Activated CD8-positive, alpha-beta memory T cell treated with anti-CD3 and anti-CD28 coated beads, Interleukin-2, amount 50 U/mL, for 24 hours (primary cell): ENCODE measurements at regions not wholly inside any gene's neighbourhood (a gene's known extent, or its start where the extent isn't known, plus 50 kb on each side); places are given as distances from the start of the nearest gene placed in this dataset.

ENCODE experiments used
- DNase-seq: peaks from one replicate; pipeline ENCODE4 v3.0.0-alpha.2; 2020; ENCODE audit errors: extremely low read depth

- DNase-seq = no peak
Observed at GRCh38 chr11:70848243-70848750, 404.1 kb downstream of the SHANK2 start.

- no peak for DNase-seq
Observed at GRCh38 chr11:70849031-70849430, 403.3 kb downstream of the SHANK2 start.

GRCh38 chr11:70851308-70851707 lies 401.1 kb downstream of the SHANK2 start:
- DNase-seq = no peak

DNA sequence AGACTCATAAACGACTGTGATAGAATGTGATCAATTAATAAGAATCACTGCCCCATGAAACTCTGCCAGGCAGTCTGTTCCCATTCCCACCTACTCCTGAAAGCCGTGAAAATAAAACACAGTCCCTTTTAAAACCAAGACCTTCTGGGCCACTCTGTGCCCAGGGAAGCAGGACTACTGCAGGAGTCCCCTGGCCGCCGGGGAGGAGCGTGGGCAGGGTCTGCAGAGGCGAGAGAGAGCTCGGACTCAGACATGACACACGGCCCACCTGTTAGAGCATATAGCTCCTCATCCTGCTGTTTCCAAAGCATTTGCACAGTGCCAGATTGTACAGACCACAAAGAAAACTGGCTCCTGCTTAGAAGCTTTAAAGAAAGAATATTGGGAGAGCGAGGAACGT lies 400.5 kb downstream of the SHANK2 start:
- no peak for DNase-seq

DNA sequence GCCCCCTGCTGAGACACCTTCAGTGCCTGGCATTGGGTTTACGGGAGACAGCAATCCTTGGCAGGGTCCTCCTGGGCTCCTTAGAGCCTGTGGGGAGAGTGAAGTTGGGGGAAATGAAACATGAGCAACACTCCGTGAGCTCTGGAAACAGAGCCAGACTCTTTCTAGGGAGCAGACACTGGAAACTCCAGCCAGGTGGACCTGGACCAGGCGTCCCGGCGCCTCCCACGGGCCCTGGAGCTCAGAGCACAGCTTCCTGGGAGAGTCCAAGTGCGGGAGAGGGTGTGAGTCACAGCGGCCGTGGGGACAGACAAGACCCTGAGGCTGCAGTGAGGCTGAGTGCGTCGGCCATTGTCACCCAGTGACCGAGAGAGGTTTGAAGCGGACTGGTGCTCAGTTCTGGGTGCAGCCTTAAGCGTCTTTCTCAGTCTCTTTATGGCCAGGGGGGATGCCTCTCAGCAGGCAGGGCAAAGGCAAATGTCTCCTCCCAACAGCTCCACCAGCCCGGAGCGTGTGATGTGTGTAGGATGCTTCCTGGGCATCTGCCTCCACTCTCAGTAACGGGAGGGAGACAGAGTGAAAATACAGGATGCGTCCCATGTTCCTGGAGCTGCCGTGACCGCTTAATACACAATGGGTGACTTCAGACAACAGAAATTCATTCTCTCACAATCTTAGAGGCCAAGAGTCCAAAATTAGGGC lies 399.2 kb downstream of the SHANK2 start:
- DNase-seq = no peak

DNA sequence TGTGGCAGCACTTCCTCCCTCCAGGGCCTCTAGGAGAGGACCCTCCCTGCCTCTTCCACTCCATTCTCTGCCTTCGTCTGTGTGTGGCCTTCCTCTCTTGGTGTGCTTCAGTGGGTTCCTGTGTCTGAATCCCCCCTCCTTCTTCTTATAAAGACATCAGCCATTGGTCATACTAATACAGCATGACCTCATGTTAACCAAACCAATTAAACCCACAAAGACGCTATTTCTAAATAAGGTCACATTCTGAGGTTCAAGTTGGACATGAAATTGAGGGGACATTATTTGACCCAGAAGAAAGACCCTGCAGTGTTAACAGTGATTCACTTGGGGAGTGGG lies 398.6 kb downstream of the SHANK2 start:
- DNase-seq = no peak

GRCh38 chr11:70854201-70854600 lies 398.2 kb downstream of the SHANK2 start:
- no peak for DNase-seq

DNA sequence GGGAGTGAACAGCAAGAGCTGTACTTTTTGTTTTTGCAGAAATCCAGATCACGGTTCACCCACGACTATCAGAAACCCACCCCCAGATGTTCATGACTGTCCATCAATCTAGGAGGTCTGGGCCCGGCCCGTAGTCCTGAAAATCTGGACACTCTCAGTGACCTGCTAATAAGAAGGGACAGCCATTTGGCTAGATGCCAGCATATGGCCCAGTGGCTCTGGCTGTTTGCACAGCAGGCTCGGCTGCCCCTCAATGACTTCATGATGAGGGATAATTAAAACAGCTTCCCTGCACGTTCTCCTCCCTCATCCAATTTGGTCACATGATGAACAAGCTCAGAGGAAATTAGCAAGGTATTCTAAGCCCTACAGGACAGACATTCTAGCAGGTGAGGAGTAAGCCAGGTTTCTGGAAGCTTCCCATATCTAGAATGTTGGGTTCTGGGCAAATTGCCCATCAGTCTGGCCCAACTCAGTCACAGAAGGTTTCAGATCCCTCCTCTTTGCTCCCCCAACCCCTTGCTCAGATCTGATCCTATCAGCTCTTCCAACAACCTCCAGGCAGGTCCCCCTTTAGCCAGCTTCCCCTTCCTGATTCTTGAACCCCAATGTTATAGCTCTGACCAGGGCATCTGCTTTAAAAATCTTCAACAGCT lies 397.3 kb downstream of the SHANK2 start:
- no peak for DNase-seq

DNA sequence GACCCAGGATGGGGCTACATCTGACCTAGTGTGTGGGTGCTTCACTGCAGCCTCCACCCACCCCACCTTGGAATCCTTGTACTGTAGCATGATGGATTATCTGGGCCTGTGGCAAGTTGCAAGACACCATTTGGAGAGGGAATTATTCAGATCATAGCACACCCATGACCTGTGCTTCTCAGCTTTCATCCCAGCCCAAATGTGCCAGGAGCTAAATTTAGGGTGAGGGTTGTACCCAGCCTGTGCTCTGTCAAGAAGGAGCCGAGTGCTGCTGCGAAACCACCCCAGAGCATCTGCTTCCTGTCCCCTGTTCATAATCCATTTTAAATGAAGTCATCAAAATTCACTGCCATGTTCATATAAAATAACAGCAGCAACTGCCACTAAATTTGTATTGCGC lies 394.5 kb downstream of the SHANK2 start:
- DNase-seq = no peak

- DNase-seq = no peak
Observed at GRCh38 chr11:70859180-70859579, 393.2 kb downstream of the SHANK2 start.

GRCh38 chr11:70860888-70861287 lies 391.5 kb downstream of the SHANK2 start:
- DNase-seq = no peak

DNA sequence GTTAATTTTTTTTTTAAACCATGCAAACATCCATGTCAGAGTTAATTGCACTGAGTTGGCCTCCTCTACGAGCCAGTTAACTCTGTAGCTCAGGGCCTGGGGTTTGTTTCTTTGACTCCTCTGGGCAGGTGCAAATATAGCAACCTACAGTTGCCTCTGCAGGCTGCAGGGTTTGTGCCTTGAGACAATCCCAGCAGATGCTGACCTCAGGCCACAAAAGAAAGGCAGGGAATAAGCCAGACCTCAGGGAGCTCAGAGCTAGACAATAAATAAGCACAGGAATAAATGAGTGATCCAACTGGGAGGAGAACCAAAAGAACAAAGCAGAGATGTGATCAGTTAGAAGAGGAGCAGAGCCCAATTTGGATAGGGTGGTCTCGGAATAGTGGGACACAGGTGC lies 390.8 kb downstream of the SHANK2 start:
- DNase-seq = no peak

DNA sequence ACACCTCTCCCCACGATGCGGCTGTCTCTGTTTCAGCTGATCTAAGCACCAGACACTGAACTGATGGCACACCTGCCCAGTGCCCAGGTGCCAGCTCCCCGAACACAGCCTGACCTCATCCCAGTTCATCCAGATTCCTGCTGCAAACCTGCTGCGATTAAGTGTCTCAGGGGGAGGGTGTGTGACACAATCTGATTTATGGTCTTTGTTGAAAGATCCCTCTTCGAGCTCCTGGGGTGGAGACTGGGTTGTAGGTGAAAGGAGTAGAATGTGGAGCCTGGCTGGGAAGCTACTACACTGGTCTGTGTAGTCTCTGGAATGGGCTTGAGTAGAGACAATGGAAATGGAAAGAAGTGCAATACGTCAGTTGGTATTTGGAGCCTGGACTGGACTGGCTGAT lies 390.3 kb downstream of the SHANK2 start:
- no peak for DNase-seq

GRCh38 chr11:70863186-70863585 lies 389.2 kb downstream of the SHANK2 start:
- DNase-seq = no peak

GRCh38 chr11:70863993-70864392 lies 388.4 kb downstream of the SHANK2 start:
- DNase-seq = no peak

DNA sequence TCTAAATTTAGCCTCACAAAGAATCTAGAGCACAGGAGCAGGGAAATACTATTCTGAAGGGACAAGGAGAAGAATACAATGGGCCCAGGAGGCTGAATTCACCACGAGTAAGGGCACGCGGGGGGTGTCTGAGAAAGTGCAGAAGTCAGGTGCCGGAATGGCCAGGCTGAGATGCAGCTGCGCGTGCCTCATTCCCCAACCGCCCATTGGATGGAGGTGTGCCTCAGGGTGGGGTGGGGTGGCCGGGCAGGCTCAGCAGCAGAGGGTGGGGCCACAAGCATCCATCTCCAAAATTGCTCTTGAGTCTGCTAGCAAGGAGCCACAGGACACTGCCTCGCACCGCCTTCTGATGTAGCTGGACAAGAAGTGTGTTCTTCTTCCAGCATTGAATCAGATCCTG lies 387.0 kb downstream of the SHANK2 start:
- DNase-seq = no peak

GRCh38 chr11:70866834-70867233 lies 385.5 kb downstream of the SHANK2 start:
- no peak for DNase-seq

DNA sequence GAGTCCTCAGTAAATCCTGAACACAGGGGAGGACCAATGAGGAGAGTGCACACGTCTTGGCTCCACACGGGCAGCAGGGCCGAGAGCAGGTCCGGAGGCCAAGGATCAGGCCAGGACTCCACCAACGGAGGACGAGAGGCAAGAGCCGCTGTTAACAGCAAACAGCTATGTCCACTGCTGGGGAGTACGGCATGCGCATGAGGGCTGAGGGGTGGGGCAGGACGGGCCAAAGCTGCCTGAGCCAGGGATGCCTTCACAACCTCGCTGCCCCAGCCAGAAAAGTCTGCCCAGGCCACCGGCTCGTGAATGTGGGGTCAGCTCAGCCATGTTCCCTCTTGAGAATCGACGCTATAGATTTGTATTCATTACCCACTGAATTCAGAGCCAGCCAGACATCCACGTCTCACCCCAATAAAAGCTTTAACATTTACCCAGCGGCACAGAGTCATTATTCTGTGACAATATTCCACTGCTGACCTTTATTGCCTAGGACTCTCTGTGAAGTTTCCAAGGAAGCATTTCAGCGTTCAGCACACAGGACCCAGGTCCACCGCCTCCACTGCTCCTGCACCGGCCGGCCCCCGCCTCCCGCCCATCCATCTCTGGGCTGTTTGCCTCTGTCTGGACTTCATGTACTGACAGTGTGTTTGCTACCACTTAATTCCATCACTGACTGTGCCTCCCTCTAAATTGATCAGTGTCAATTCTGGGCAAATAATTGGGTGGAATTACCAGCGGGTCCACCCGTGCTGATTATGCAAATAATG lies 384.9 kb downstream of the SHANK2 start:
- DNase-seq = no peak

- no peak for DNase-seq
Observed at GRCh38 chr11:70868341-70868885, 384.0 kb downstream of the SHANK2 start.

DNA sequence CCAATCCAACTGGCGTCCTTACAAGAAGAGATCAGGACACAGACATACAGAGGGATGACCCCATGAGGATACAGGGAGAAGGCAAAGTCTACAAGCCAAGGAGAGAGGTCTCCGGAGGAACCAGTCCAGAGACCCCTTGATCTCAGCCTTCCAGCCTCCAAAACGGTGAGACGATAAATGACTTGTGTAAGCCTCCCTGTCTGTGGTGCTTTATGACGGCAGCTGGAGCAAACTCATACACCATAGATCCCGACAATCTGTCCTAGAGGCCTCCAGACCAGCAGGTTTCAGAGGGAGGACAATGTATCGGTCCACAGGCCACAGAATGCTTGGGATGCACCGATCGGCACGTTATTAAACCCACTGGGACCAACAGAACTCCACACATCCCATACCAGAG lies 383.3 kb downstream of the SHANK2 start:
- no peak for DNase-seq

DNA sequence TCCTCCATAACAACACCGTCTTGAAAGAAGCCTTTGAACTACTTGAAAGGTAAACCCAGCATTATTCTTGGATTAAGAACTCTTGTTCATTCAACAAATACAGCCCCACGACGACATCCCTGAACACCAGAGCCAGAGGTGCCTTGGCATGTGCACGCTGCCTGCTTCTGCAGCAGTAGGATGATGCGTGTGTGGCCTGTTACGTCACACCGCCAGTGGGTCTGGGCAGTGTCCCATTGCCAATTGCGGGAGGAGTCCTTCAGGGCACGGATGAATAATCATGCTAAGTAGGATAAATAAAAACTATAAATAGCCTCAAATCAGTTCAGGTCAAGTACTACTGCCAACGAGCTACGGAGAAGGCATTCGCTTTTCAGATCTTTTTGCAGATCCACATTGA lies 380.5 kb downstream of the SHANK2 start:
- DNase-seq = no peak

- no peak for DNase-seq
Observed at GRCh38 chr11:70872299-70872698, 380.1 kb downstream of the SHANK2 start.
